ENCODE measurements at regions not wholly inside any gene's neighbourhood (a gene's known extent, or its start where the extent isn't known, plus 50 kb on each side); places are given as distances from the start of the nearest gene placed in this dataset.
A peak's percentile ranks its signal among the peaks of the same experiment; 100 is the strongest.
"Not testable (repeated sequence)": the region's sequence is repeated elsewhere in the genome, so short reads cannot be mapped to it uniquely, and the experiment has no call there.

DNA sequence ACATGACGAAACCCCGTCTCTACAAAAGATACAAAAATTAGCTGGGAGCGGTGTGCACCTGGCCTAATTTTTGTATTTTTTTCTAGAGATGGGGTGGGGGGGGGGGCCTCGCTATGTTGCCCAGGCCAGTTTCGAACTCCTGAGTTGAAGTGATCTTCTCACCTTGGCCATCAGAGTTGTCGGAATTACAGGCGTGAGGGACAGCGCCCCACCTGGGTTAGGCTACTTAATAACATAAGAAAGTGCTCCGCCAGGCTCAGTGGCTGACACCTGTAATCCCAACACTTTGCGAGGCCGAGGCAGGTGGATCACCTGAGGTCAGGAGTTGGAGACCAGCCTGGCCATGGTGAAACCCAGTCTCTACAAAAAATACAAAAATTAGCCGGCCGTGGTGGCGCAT lies 92.9 kb upstream of the METTL14 start:
- Mint-ChIP-seq H3K4me1 (peaks cover 11% of the 10 kb centered on the region), H3K4me3 (peak overlapping the region; percentile 95), H3K27ac (peak overlapping the region; percentile 92)
- not testable (repeated sequence) for ATAC-seq, H3K36me3 Mint-ChIP-seq, H3K27me3 Mint-ChIP-seq, H3K9me3 Mint-ChIP-seq

GRCh38 chr4:118595883-118596282 lies 89.3 kb upstream of the METTL14 start:
- not testable (repeated sequence) for H3K27me3 Mint-ChIP-seq

GRCh38 chr4:118625097-118625496 lies 60.1 kb upstream of the METTL14 start:
- not testable (repeated sequence) for H3K36me3 Mint-ChIP-seq, H3K27me3 Mint-ChIP-seq, H3K4me3 Mint-ChIP-seq, H3K9me3 Mint-ChIP-seq, ATAC-seq, H3K4me1 Mint-ChIP-seq, H3K27ac Mint-ChIP-seq

More at GRCh38 chr4:118595883-118596282, 89.3 kb upstream of the METTL14 start:
- not testable (repeated sequence) for H3K4me3 Mint-ChIP-seq, ATAC-seq, H3K27ac Mint-ChIP-seq, H3K36me3 Mint-ChIP-seq, H3K4me1 Mint-ChIP-seq, H3K9me3 Mint-ChIP-seq

DNA sequence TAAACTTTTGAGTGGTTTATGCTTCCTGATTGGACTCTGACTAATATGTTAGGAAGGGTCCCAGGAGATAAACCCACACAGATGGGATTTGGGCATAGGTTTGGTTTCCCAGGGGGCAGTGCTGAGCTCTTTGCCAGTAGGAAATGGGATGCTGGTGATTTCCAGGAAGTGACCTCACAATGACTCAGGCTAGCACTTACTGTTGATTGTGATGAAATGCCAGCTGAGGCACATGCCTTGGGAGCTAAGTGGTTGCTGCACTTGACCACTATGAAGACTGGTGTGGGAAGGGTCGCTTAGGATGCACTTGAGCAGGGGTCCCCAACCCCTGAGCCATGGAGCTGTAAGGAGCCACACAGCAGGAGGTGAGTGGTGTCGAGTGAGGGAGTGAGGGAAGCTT lies 55.5 kb upstream of the METTL14 start:
- not testable (repeated sequence) for H3K9me3 Mint-ChIP-seq, H3K27ac Mint-ChIP-seq, H3K4me1 Mint-ChIP-seq, H3K4me3 Mint-ChIP-seq, H3K27me3 Mint-ChIP-seq, ATAC-seq
- H3K36me3 Mint-ChIP-seq: peaks cover 48% of the 10 kb centered on the region

GRCh38 chr4:118630897-118631296 lies 54.3 kb upstream of the METTL14 start:
- H3K4me1 Mint-ChIP-seq, H3K27me3 Mint-ChIP-seq, ATAC-seq, H3K4me3 Mint-ChIP-seq, H3K9me3 Mint-ChIP-seq: not testable (repeated sequence)
- Mint-ChIP-seq H3K36me3 (peaks cover 48% of the 10 kb centered on the region), H3K27ac (peak overlapping the region; percentile 21)

DNA sequence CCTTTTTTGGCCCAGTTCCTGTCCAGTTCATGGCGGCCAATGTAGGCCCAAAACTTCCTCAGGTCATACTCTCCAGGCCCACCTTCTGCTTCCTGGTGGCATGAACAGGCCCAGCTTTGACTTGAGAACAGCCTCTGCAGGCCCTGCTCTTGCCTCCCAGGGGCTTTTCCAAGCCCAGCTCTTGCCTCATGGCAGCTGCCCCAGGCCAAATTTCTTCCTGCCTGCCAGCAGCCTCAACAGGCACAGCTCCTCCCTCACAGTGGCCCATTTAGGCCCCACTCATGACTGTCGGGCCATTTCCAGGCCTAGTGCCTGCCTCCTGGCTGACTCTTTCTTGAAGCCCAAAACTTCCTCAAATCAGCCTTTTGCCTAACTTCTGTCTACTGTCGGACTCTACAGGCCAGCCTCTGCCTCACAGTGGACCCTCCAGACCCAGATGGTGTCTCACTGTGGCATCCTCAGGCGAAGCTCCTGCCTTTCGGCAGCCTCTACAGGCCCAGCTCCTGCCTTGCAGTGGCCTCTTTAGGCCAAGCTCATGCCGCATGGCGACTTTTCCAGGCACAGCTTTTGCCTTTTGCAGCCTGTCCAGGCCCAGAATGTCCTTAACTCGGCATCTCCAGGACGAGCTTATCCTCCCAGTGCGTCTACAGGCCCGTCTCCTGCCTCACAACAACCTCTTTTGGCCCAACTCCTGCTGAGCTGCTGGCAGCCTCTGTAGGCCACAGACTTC lies 53.7 kb upstream of the METTL14 start:
- H3K4me3 Mint-ChIP-seq, H3K4me1 Mint-ChIP-seq, H3K27me3 Mint-ChIP-seq, H3K9me3 Mint-ChIP-seq, ATAC-seq: not testable (repeated sequence)
- H3K27ac Mint-ChIP-seq: peak overlapping the region; percentile 21
- H3K36me3 Mint-ChIP-seq: peaks cover 48% of the 10 kb centered on the region

DNA sequence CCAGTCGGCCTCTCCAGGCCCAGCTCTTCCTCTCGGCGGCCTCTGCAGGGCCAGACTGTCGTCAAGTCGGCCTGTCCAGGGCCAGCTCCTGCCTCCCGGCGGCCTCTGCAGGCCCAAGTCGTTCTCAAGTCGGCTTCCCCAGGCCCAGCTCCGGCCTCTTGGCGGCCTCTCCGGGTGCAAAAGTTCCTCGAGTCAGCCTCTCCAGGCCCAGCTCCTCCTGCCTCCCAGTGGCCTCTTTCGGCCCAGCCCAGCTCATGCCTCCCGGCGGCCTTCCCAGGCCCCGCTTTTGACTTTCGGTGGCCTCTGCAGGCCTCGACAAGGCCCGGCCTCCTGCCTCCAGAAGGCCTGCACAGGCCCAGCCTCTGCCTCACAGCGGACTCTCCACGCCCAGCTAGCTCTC lies 51.7 kb upstream of the METTL14 start:
- H3K27me3 Mint-ChIP-seq, H3K4me3 Mint-ChIP-seq, H3K9me3 Mint-ChIP-seq, H3K4me1 Mint-ChIP-seq, H3K27ac Mint-ChIP-seq, ATAC-seq: not testable (repeated sequence)
- peaks cover 48% of the 10 kb centered on the region for H3K36me3 Mint-ChIP-seq

- H3K36me3 Mint-ChIP-seq: peaks cover 41% of the 10 kb centered on the region
- H3K27ac Mint-ChIP-seq, ATAC-seq, H3K4me1 Mint-ChIP-seq, H3K9me3 Mint-ChIP-seq, H3K4me3 Mint-ChIP-seq, H3K27me3 Mint-ChIP-seq: not testable (repeated sequence)
Observed at GRCh38 chr4:118634126-118634875, 50.9 kb upstream of the METTL14 start.
